Endothelial cell of hepatic sinusoid (primary cell): ENCODE measurements at regions not wholly inside any gene's neighbourhood (a gene's known extent, or its start where the extent isn't known, plus 50 kb on each side); places are given as distances from the start of the nearest gene placed in this dataset.
"Not testable (repeated sequence)": the region's sequence is repeated elsewhere in the genome, so short reads cannot be mapped to it uniquely, and the experiment has no call there.

Source experiments
- in situ Hi-C: cut with HindIII; loops from 2 replicates; pipeline ENCODE4 v1.10.0; 2017; ENCODE audit warnings: low sequenced_read_pairs

- in situ Hi-C loops: no loop called here
Observed at GRCh38 chr7:4319280-4319679, 362.8 kb upstream of the FOXK1 start.

GRCh38 chr7:4325732-4326131 is 356.4 kb upstream of the FOXK1 start:
- in situ Hi-C loops: no loop called here

- in situ Hi-C loops: no loop called here
Observed at GRCh38 chr7:4331711-4332110, 350.4 kb upstream of the FOXK1 start.

- in situ Hi-C loops: no loop called here
Observed at GRCh38 chr7:4338556-4338955, 343.5 kb upstream of the FOXK1 start.

- in situ Hi-C loops: no loop called here
Observed at GRCh38 chr7:4343272-4344247, 338.5 kb upstream of the FOXK1 start.

GRCh38 chr7:4345004-4345403 is 337.1 kb upstream of the FOXK1 start:
- in situ Hi-C loops: no loop called here

GRCh38 chr7:4352069-4352468 is 330.0 kb upstream of the FOXK1 start:
- in situ Hi-C loops: no loop called here

- in situ Hi-C loops: no loop called here
Observed at GRCh38 chr7:4361774-4362173, 320.3 kb upstream of the FOXK1 start.

GRCh38 chr7:4383584-4383983 is 298.5 kb upstream of the FOXK1 start:
- in situ Hi-C loops: no loop called here

- in situ Hi-C loops: no loop called here
Observed at GRCh38 chr7:4386190-4386589, 295.9 kb upstream of the FOXK1 start.

- in situ Hi-C loops: not testable (repeated sequence)
Observed at GRCh38 chr7:4391103-4391502, 291.0 kb upstream of the FOXK1 start.

GRCh38 chr7:4394736-4395135 is 287.4 kb upstream of the FOXK1 start:
- in situ Hi-C loops: no loop called here

- in situ Hi-C loops: no loop called here
Observed at GRCh38 chr7:4399121-4399520, 283.0 kb upstream of the FOXK1 start.

- in situ Hi-C loops: no loop called here
Observed at GRCh38 chr7:4399596-4399995, 282.5 kb upstream of the FOXK1 start.

- in situ Hi-C loops: no loop called here
Observed at GRCh38 chr7:4406288-4407058, 275.6 kb upstream of the FOXK1 start.

GRCh38 chr7:4409946-4410345 is 272.1 kb upstream of the FOXK1 start:
- in situ Hi-C loops: no loop called here

- in situ Hi-C loops: no loop called here
Observed at GRCh38 chr7:4416396-4417056, 265.6 kb upstream of the FOXK1 start.

- in situ Hi-C loops: no loop called here
Observed at GRCh38 chr7:4428526-4428925, 253.6 kb upstream of the FOXK1 start.

- in situ Hi-C loops: no loop called here
Observed at GRCh38 chr7:4430227-4430626, 251.9 kb upstream of the FOXK1 start.

- in situ Hi-C loops: no loop called here
Observed at GRCh38 chr7:4434306-4434705, 247.8 kb upstream of the FOXK1 start.

- in situ Hi-C loops: loop anchor here (5.0 kb wide), 1 partner anchor 34 kb away; no protein-coding TSS in a partner anchor
Observed at GRCh38 chr7:4436361-4436895, 245.7 kb upstream of the FOXK1 start.
